Epithelial cell of esophagus (primary cell): ENCODE measurements at regions not wholly inside any gene's neighbourhood (a gene's known extent, or its start where the extent isn't known, plus 50 kb on each side); places are given as distances from the start of the nearest gene placed in this dataset.

Source experiments
- DNase-seq: peaks from one replicate; pipeline ENCODE4 v3.0.0; 2010; ENCODE audit warnings: low read depth
- H3K4me3 ChIP-seq: 2 replicates; pipeline ENCODE4 v1.5.1; 2011; ENCODE audit warnings: mild to moderate bottlenecking, low read length, control low read depth
- TF ChIP-seq, protein P1 (sequence below): IDR thresholded peaks from 2 replicates; pipeline ENCODE4 v1.5.1; 2011; ENCODE audit warnings: low read depth, mild to moderate bottlenecking, low read length, control low read depth, inconsistent platforms; ENCODE audit not compliant: insufficient read depth; ENCODE audit errors: missing control alignments

- H3K4me3 ChIP-seq: no peak overlapping the region
- TF ChIP-seq, protein P1, sequence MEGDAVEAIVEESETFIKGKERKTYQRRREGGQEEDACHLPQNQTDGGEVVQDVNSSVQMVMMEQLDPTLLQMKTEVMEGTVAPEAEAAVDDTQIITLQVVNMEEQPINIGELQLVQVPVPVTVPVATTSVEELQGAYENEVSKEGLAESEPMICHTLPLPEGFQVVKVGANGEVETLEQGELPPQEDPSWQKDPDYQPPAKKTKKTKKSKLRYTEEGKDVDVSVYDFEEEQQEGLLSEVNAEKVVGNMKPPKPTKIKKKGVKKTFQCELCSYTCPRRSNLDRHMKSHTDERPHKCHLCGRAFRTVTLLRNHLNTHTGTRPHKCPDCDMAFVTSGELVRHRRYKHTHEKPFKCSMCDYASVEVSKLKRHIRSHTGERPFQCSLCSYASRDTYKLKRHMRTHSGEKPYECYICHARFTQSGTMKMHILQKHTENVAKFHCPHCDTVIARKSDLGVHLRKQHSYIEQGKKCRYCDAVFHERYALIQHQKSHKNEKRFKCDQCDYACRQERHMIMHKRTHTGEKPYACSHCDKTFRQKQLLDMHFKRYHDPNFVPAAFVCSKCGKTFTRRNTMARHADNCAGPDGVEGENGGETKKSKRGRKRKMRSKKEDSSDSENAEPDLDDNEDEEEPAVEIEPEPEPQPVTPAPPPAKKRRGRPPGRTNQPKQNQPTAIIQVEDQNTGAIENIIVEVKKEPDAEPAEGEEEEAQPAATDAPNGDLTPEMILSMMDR: no peak
- DNase-seq: no peak
These were observed 94.6 kb upstream of the ANO1 start for GRCh38 chr11:69983571-69983877.

GRCh38 chr11:69983897-69984438, 94.1 kb upstream of the ANO1 start:
- no peak overlapping the region for H3K4me3 ChIP-seq
- TF ChIP-seq, protein P1: no peak
- DNase-seq: no peak

DNA sequence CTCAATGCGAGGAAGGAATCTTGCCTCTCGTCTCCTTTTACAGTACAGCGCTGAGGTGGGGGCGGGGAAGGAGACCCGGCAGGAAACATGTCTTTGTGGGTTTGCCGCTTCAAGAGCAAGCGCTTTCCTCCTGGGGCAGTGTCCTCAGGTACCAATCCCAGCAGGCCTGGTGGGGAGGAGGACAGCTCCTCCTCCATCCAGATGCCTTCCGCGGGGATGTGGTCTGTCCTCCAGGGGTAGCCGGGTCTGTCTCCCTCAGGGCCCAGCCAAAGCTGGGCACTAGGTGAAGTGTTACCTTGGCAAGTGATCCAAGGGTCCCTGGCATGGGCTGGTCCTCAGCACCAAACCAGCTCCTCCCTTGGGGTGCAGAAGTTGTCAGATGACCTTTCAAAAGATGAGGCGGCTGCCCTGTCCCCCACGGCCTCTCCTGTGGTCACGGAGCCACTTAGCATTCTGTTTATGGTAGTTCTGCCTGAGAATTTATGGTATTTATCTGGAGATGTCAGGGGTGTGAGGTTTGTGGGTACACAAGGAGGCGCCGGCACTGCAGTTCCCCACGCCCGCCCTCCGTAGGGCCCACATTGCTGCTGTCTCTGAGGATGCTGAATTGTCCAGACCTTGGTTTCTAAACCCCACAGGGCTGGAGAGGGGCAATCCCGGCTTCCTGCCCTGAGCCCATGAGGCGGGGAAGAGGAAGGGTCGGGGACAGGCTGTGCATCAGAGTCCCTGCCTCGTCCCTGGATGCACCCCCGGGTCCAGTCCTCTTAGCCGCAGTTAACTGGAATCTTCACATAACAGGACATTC, 93.5 kb upstream of the ANO1 start:
- H3K4me3 ChIP-seq: no peak overlapping the region
- DNase-seq: no peak
- TF ChIP-seq, protein P1: no peak

DNA sequence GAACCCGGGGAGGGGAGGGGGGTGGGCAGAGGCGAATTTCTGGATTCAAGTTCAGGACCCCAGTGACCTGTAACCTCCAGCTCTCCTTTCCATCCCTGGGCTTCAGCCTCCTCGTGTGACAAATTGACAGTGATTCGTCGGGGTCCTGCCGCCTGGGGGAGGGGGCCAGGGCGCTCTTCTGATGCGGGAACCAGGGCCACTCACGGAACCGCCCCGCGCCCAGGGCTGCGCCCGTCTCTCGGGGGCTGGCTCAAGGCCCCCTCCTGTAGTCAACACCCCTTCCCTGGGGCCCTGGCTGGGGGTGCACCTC, 92.8 kb upstream of the ANO1 start:
- no peak overlapping the region for H3K4me3 ChIP-seq
- no peak for DNase-seq
- TF ChIP-seq, protein P1: no peak

GRCh38 chr11:69985641-69986439, 92.3 kb upstream of the ANO1 start:
- H3K4me3 ChIP-seq: no peak overlapping the region
- TF ChIP-seq, protein P1: no peak
- DNase-seq: no peak

DNA sequence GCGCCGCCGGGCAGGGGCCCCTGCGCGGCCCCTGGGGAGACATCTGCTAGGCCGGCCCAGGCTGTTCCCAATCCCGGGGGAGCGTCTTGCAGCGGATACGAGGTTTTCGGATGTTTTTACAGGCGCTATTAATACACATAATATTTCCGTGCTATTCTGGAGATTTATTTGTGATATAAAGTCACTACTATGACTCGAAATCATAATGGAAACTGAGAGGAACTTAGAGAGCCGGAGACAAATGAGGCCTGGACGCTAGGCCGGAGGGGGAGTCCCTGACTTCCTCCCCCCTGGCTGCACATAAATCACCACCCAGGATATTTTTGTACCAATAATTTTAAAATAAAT, 91.7 kb upstream of the ANO1 start:
- DNase-seq: no peak
- no peak overlapping the region for H3K4me3 ChIP-seq
- TF ChIP-seq, protein P1: no peak
